SK-N-SH (cell line): ENCODE measurements at regions not wholly inside any gene's neighbourhood (a gene's known extent, or its start where the extent isn't known, plus 50 kb on each side); places are given as distances from the start of the nearest gene placed in this dataset.

Source experiments
- CHD2 ChIP-seq: fragments of 150-350 bp; IDR thresholded peaks from 2 replicates; pipeline ENCODE4 v1.6.1; 2018; ENCODE audit warnings: low read length; ENCODE audit not compliant: partially characterized antibody
- CTCF ChIP-seq: fragments of 200-600 bp; sonication (generic); IDR thresholded peaks from 2 replicates; pipeline ENCODE4 v1.6.1; 2017; ENCODE audit warnings: antibody characterized with exemption, mild to moderate bottlenecking, moderate library complexity
- MXI1 ChIP-seq: IDR thresholded peaks from 2 replicates; pipeline ENCODE4 v1.6.1; 2012; ENCODE audit warnings: mild to moderate bottlenecking, low read depth, low read length, improper control_type of control experiment
- NRF1 ChIP-seq: IDR thresholded peaks from 2 replicates; pipeline ENCODE4 v1.6.1; 2012; ENCODE audit warnings: low read depth, mild to moderate bottlenecking, low read length
- POLR2AphosphoS5 ChIP-seq: IDR thresholded peaks from 2 replicates; pipeline ENCODE4 v1.6.1; 2012; ENCODE audit warnings: low read depth, low read length
- TAF1 ChIP-seq: IDR thresholded peaks from 2 replicates; pipeline ENCODE4 v1.6.1; 2012; ENCODE audit warnings: low read depth, mild to moderate bottlenecking, low read length, moderate library complexity, borderline replicate concordance
- TF ChIP-seq, protein P1 (sequence below): fragments of 150-350 bp; IDR thresholded peaks from 2 replicates; pipeline ENCODE4 v1.6.1; 2017; ENCODE audit warnings: antibody characterized with exemption, low read length, low read depth, borderline replicate concordance

- no peak for TF ChIP-seq POLR2AphosphoS5
- TF ChIP-seq CTCF = no peak
- no peak for TF ChIP-seq MXI1
- TF ChIP-seq NRF1 = no peak
- TF ChIP-seq CHD2 = no peak
- TF ChIP-seq TAF1 = no peak
- TF ChIP-seq, protein P1, sequence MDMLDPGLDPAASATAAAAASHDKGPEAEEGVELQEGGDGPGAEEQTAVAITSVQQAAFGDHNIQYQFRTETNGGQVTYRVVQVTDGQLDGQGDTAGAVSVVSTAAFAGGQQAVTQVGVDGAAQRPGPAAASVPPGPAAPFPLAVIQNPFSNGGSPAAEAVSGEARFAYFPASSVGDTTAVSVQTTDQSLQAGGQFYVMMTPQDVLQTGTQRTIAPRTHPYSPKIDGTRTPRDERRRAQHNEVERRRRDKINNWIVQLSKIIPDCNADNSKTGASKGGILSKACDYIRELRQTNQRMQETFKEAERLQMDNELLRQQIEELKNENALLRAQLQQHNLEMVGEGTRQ = no peak
Observed at GRCh38 chr4:183830438-183830985, 74.6 kb upstream of the STOX2 start.
